HS-5 (cell line): ENCODE measurements at regions not wholly inside any gene's neighbourhood (a gene's known extent, or its start where the extent isn't known, plus 50 kb on each side); places are given as distances from the start of the nearest gene placed in this dataset.

ENCODE experiments used
- DNase-seq: peaks from one replicate; pipeline ENCODE4 v3.0.0-alpha.2; 2012; ENCODE audit warnings: low read depth

DNA sequence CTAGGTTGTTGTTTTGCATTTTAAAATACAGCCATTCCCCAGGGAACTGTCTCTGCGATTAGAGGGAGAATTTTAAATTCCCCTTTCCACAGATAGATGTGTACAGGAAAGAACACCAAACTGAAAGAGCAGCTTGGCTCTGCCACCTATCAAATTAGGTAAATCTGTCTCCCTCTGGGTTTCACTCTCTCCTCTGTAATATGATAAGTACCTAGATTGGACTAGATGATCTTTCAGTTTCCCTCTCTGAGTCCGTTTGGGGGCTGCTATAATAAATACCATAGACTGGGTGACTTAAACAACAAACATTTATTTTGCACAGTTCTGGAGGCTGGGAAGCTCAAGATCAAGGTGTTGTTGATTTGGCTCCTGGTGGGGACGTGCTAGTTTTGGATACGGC lies 186.0 kb downstream of the KIF20B start:
- DNase-seq: no peak

DNA sequence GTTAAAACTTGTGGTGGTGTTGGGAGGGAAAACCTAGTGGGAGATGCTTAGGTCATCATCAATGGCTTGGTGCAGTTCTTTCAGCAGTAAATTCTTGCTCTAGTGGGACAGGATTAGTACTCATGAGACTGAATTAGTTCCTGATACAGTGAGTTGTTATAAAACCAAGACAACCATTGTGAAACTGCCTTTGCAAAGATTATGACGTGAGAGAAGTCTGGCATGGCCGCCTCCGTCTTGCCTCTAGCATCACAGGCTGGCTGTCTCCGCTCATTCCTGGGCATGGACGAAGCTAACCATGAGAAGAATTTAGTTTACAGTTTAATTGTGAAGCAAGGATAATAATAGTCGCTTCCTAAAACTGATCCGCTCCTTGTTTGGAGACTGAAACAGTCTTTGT lies 186.4 kb downstream of the KIF20B start:
- no peak for DNase-seq

DNA sequence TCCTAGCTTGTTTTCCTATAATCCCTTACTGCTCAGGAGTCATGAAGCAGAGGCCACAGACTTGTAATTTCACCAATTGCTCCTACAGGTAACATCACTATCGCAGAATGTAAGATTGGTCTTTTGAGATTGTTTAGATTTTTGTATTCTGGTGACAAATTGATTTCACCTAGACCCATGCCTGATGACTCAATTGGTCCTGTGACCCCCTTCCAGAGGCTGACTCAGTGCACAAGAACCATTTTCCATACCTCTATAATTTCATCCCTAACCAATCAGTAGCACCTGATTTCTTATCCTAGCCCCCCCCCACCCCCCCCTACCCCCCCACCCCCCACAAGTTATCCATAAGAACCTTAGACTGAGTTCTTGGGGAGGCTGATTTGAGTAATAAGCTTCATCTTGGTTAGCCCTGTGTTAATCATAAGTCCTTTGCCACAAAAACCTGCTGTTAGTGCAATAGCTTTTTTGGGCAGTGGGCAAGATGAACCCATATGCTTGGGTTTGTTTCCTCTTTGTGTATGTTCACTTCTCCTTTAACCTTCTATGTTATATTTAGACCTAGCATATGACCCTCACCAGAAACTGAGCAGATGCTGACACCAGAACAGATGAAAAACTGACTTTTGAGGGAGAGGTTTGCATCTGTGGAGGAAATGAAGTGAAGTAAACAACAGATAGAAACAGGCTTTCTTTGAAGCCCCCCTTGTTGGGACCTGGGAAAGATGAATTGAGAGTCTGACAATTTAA lies 187.1 kb downstream of the KIF20B start:
- DNase-seq: no peak

DNA sequence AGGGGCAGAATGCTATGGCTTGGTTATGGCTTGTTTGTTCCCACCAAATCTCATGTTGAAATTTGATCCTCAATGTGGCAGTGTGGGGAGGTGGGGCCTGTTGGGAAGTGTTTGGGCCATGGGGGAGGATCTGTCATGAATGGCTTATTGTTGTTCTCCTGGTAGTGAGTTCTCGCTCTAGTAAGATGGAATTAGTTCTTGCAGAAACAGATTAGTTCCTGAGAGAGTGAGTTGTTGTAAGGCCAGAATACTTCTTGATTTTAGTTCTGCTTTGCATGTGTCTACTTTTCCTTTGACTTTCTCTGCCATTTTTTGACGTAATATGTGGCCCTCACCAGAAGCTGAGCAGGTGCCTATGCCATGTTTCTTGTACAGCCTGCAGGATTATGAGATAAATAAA lies 188.2 kb downstream of the KIF20B start:
- DNase-seq: no peak

DNA sequence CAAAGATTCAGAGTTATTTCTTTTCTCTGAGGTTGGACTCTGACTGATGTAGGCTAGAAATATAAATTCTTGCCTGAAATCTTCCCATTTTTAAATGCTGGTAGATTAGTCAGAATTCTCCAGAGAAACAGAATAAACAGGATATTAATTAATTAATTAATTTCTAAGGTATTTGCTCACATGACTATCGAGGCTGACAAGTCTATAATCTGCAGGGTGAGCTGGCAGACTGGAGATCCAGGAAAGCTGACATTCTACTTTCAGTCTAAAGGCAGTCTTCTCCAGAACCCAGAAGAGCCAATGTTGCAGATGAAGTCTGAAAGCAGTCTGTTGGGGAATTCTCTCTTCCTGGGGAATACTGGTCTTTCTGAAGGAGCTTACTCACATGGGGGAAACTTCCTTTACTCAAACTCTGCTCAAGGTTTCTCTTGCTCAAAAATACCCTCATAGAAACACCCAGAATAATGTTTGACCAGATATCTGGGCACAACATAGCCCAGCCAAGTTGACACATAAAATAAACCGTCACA lies 189.7 kb downstream of the KIF20B start:
- no peak for DNase-seq

DNA sequence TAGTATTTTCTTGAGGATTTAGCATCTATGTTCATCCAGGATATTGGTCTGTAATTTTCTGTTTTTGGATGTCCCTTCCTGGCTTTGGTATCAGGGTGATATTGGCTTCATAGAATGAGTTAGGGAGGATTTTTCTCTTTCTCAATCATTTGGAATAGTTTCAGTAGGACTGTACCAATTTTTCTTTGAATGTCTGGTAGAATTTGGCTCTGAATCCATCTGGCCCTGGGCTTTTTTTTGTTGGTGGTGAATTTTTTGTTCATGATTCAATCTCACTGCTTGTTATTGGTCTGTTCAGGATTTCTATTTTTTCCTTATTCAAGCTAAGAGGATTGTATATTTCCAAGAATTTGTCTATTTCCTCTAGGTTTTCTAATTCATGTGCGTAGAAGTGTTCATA lies 192.7 kb downstream of the KIF20B start:
- DNase-seq: no peak

DNA sequence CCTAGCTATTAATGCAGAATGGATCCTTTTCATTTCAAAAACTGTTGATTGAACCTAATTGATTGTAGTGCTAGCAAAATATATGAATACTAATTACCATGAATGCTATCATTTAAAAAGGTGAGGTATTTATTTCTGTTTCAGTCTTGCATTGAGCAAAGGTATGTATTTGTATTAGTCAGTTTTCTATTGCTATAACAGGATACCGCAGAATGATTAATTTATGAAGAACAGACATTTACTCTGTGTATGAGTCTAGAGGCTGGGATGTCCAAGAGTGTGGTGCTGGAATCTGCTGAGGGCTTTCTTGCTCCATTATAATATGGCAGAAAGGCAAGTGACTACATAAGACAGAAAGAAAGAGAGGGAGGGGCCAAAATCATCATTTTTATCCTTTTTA lies 199.2 kb downstream of the KIF20B start:
- no peak for DNase-seq

DNA sequence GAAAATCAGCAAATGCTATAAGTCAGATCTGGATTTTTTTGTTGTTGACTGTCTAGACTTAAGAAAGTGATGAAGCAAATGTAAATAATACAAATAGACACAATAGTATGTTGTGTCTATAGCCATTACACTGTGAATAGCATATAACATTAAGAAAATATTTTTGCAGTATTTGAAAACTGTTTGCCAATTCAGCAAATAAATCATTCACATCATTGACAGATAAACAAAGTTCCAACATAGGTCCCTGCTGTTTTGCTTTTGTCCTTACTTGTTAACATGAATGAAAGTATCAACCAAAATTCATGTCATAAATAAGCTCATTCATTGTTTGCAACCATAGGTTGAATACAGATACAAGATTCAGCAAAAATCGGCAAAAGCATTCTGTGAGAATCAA lies 200.5 kb downstream of the KIF20B start:
- DNase-seq: no peak

DNA sequence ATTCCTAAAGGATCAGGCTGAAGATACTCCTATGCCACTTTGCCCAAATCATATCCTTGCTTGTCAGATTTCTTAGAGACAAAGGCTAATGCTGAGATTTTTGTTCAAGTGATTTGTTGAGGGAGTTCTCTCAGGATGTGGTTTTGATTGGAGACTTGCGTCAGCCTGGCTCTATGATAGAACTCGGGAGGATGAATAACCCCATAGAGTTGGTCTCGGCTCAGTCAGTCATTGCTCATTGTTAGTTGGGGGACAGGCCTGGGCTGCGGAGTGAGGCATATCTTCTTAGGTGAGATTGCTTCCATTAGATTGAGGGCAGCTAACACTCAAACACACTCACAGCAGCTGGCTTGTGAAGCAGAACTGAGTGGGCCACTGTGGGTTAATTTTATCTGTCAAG lies 203.4 kb downstream of the KIF20B start:
- peak; percentile 20 for DNase-seq

DNA sequence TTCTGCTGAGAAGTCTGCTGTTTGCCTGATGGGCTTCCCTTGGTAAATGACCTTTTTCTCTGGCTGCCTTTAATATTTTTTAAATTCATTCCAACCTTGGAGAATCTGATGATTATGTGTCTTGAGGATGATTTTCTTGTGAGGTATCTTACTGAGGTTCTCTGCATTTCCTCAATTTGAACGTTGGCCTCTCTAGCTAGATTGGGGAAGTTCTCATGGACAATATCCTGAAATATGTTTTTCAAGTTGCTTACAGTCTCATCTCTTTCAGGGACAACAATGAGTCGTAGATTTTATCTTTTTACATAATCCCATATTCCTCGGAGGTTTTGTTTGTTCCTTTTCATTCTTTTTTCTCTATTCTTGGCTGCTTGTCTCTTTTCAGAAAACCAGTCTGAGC lies 208.4 kb downstream of the KIF20B start:
- DNase-seq: no peak

DNA sequence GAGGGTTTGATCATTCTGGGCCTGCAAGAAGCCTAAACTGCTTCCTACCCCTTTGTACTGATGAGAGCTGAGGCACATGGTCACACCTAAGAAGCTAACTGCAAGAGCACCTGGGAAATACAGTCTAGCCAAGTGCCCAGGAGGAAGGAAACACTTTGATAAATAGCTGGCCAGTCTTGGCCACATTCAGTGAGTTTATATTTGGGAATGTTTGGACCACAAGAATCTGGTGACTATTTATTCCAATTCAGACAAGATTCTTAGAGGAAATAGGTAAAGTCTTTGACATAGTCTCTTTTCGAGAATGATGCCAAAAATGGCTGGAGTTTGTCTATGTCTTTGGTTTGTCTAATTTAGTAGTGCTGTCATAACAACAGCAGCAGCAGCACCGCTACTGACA lies 213.6 kb downstream of the KIF20B start:
- DNase-seq: no peak

DNA sequence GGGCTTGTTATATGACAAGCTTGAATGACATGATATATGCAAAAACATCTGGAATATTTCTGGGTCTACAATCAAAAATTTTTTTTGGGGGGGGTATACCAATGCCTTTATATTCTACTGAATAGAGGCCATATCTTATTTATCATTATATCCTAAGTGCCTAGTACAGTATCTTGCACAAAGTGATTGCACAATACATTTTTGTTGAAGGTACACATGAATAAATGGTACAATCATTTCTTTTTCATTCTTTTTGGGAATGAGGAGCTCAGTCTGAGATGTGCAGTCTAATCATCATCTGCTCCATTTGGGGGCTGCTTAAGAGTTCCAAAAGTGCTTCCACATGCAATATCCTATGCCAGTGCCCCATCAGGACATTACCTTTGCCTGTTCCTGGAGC lies 214.6 kb downstream of the KIF20B start:
- DNase-seq: no peak

DNA sequence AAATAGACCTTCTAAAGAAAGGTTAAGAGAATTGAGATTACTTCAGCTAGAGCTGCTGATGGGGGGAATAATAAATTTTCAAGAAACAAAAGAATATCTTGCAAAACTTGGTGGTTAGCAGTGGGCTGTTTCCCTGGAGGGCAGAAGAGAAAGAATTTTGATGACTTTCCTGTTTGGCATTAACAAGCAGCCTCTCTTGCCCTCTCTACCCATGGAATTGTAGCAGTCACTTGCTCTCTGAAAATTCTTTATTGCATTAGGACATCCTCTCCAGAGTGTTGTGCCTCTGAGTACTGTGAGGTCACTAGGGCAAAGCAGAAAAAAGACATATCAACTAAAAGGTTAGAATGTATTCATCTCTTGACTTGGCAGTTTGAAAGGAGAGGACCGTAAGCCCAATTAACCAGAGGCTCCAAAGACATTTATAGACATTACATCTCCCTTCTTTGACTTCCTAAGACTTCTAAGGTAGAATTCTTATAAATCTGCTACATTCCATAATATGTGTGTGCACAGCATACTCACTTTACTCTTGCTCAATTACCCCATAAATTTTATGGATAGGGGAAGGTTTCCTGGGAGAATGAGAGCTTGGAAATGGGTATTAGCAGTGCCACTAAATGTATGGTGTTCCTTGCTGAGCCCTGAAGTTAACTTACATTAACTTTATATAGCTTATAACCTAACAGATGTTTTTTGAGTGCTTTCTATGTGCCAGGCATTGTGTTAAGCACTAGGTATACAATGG lies 215.3 kb downstream of the KIF20B start:
- peak; percentile 42 for DNase-seq

DNA sequence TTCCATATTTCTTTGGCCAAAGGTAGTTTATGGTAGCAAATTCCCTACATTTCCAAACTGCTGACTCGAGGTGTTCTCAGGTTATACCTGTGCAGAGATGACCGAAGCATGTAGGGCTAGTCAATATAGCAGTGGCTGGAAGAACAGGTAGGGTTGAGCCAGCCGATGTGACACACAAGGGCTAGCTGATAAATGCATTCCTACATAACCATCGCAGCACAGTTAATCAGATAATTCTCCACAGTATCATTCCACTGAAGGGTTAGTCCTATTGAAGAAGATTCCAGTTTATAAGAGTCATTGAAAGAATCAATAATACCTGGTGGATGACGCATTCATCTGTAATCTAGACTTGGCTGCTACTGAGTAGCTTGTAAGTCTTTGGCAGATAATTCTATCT lies 220.0 kb downstream of the KIF20B start:
- peak; percentile 44 for DNase-seq

DNA sequence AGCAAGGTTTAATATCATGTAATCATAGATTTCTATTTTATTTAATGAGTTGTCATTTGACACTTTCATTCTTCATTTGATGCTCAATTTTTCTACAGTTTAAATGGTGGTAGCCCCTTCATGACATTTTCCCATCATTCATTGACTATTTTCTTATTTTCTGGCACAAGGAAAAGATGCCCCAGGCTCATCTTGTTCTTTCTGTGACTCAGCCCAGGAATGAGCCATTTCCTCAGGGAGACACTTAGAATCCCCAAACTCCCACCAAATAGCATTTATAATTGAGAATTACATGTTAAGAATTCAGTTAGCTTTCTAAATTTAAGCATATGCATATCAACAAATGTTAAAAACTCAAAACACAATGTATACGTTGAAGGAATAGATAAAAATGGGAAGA lies 222.3 kb downstream of the KIF20B start:
- no peak for DNase-seq

DNA sequence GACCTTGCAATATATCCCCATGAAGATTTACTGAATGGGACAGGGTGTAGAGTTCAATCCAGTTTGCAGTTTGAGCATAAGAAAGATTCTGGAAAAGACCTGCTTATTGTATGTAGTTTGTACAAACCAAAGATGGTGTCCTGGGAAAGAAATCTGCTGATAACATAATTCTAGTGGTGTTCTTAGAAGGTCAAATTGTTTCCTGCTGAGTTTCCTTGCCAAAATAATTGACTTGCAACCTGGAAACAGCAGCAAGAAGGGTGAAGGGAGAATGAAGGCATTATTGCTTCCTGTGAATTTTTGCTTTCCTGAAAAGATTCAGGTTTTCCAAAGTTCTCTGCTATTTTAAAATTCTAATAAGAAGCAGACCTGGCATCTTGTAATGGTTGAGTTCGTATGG lies 222.9 kb downstream of the KIF20B start:
- no peak for DNase-seq

DNA sequence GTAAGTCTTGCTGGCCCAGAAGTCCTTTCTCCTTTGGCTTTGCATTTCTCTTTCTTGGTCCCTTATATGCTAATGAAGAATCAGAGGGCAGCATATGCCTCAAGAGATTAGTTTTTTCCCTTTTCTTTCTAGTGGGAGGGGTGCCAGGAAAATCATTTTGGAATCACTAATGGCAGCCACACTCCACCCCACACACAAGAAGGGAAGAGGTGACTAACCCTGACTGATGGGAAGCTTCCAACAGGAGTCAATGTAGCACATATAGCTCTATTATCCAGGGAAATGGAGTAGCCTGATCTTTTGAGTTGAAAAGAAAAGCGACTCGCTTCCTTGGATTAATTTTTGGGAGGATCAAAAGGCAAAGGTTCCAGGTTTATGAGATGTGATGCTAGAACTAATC lies 225.3 kb downstream of the KIF20B start:
- no peak for DNase-seq

DNA sequence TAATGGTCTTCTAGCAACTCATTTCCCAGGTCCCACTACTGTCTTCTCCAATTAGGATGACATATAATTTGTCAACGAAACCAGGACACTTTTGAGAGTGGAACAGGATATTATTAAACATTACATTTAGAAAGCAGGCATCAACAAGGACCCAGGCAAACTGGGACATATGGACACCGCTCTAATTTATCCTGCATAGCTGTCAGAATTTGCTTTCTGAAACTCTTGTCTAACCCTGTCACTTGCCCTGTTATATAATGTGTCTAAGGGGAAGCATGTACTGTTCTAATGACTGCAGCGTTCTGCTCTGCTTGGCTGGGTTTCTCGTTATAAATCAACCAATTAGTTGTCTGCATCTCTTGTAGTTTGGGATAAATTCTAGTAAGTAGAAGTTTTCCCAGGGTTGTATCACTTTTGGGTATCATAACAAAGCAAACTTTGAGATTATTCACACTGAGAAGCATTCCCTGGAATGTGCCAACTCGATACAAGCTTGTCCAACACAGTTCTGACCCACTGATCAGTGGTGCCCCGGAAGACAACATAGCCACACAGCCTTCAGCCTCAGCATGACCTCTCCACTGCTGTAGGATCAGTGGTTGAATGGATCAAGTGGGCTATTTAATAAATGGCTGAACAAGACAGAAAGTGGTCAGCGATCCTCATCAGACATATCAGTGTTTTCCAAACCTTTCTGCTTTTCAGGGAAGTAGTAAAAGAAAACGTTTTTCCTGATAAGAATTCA lies 228.1 kb downstream of the KIF20B start:
- DNase-seq: no peak

DNA sequence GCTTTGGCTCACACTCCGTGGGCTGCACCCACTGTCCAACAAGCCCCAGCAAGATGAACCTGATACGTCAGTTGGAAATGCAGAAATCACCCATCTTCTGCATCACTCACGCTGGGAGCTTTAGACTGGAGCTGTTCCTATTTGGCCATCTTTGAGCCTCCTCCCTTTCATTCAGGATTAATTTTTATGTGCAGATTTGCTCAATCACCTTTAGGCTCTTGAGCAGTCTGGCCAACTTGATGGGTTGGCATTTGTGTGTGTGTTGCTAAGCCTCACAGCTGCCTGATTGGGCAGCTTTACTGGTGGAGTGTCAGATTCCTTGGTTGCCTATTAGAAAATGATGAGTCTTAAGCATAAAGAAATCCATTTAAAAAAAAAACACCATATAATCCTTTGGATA lies 236.1 kb downstream of the KIF20B start:
- DNase-seq: no peak

DNA sequence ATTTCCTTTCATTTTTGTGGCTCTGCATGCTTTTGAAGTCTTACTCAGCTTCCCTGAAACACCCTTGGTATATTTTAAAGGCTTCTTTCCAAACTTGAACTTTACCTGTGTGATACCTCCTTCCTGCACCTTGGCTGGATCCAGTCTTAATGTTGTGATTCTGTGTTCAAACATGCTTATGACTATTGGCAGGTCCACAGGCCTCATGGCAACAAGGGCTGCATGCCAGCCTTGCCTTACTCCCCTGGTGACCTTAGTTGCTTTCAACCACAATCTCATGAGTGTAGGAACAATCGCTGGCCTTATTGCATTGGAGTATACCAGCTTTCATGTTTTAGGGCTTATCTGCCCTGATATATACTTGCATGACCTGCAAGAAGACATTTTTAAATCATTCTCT lies 238.7 kb downstream of the KIF20B start:
- no peak for DNase-seq

DNA sequence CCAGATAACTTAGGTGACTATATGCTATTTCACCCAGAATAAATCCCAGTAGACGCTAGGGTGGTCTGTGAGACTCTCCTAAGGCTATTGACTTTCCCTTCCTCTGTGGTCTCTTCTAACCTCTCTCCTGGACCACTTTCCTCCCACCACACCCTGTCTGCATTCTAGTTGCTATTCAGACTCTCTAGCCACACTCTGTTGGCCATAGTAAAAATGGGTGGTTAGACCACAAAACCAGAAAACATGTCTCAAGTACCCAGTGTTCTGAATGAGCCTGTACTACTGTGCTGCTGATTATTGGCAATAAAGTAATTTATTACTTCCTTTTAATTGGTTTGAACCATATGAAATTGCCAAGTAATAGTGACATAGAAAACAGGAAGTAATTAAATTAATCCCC lies 240.8 kb downstream of the KIF20B start:
- DNase-seq: no peak

DNA sequence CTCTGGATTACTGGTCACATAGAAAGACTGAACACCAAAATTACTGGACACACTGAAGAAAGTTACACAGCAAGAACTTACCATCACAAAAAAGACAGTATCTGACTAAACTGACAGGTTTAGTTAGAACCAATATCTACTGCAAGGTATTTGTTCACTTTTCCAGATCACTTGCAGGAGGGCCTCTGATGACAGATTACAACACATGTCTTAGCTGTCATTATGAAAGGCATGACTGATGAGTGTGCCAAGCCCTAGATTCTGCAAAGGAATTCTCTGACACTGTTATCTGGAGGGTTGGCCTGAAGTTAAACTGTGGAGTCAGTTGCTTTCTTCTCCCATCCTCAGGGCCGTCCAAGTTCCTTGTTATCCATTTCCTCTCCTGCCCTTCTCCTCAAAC lies 242.7 kb downstream of the KIF20B start:
- no peak for DNase-seq

DNA sequence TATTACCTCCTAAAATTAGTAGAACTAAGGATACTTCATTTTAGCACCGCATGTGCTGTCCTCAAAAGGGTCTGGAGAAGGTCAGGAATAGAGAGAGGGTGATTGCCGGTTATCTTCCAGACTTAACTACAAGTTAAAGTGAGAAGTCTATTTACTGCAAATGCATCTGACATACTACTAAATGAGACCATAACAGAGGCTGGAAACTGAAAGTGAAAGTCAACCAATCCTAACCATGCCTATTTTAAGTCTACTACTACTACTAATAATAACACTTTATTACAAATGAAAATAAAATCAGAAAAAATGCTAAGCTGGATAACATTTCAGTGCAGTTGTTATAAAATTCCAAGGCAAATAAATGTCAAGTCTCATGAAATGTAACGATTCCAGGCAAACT lies 244.7 kb downstream of the KIF20B start:
- DNase-seq: no peak
